ENCODE measurements at regions not wholly inside any gene's neighbourhood (a gene's known extent, or its start where the extent isn't known, plus 50 kb on each side); places are given as distances from the start of the nearest gene placed in this dataset.

DNA sequence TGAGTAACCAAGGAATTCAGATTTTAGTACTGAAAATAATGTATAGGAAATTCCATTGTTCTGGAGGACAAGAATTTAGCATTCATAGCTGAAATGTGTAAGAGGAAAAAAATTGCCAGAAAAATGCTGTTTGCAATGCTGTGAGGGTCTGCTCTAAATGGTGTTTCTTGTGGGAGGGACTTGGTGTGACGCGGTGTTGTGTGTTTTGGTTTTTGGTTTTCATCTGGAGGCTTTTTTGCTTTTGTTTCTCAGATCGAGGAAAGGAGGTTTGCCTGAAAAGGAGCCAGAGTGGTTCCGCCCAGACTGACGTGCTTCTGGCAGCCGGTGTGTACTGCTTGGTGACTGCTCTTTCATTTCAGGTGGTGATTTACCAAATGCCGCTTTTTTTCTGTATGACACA is 211.8 kb upstream of the HMGA2 start:
- TF ChIP-seq EP300 (IDR thresholded peaks at IDR 0.05) (no peak), POLR2A (IDR thresholded peaks at IDR 0.05) (no peak)
- TF ChIP-seq, protein P1, sequence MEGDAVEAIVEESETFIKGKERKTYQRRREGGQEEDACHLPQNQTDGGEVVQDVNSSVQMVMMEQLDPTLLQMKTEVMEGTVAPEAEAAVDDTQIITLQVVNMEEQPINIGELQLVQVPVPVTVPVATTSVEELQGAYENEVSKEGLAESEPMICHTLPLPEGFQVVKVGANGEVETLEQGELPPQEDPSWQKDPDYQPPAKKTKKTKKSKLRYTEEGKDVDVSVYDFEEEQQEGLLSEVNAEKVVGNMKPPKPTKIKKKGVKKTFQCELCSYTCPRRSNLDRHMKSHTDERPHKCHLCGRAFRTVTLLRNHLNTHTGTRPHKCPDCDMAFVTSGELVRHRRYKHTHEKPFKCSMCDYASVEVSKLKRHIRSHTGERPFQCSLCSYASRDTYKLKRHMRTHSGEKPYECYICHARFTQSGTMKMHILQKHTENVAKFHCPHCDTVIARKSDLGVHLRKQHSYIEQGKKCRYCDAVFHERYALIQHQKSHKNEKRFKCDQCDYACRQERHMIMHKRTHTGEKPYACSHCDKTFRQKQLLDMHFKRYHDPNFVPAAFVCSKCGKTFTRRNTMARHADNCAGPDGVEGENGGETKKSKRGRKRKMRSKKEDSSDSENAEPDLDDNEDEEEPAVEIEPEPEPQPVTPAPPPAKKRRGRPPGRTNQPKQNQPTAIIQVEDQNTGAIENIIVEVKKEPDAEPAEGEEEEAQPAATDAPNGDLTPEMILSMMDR (IDR thresholded peaks at IDR 0.05): no peak
- intact Hi-C loops (cut with DNase I): no loop called here

DNA sequence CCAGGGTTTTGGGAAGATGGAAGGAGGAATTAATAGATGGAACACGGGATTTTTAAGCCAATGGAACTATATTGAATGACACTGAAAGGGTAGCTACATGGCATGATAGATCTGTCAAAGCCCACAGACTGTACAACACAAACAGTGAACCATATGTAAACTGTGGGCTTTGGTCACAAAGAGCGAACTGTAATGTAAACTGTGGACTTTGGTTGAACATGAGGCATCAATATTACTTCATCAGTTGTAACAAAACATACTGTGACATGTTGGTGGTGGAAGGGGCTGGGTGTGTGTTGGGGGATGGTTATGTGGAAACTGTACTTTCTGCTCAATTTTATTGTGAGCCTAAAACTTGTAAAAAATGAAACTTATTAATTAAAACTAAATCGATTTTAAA is 210.6 kb upstream of the HMGA2 start:
- H3K4me1 ChIP-seq (ENCODE audit: insufficient read depth): no peaks in the 10 kb centered on the region
- H3K4me3 ChIP-seq: no peak overlapping the region
- no peaks in the 10 kb centered on the region for H3K36me3 ChIP-seq
- intact Hi-C loops (cut with DNase I): no loop called here
- no peak for DNase-seq
- no peaks in the 10 kb centered on the region for H3K27me3 ChIP-seq
- 86 to 91% (median 90%) methylated on average over 3 of the region's 3 CpGs for WGBS, 3 donors
- no peaks in the 10 kb centered on the region for H3K9me3 ChIP-seq
- no peak overlapping the region for H3K27ac ChIP-seq
- TF ChIP-seq EP300 (IDR thresholded peaks at IDR 0.05): no peak
- no peak for TF ChIP-seq POLR2A (IDR thresholded peaks at IDR 0.05)
- TF ChIP-seq, protein P1 (IDR thresholded peaks at IDR 0.05): no peak

More for the DNA sequence above, 211.8 kb upstream of the HMGA2 start:
- Histone ChIP-seq H3K27ac (no peak overlapping the region), H3K4me3 (no peak overlapping the region), H3K9me3 (no peaks in the 10 kb centered on the region), H3K27me3 (no peaks in the 10 kb centered on the region), H3K4me1 (ENCODE audit: insufficient read depth) (no peaks in the 10 kb centered on the region), H3K36me3 (no peaks in the 10 kb centered on the region)
- no peak for DNase-seq
- 42 to 60% (median 44%) methylated on average over 7 of the region's 7 CpGs for WGBS, 3 donors

DNA sequence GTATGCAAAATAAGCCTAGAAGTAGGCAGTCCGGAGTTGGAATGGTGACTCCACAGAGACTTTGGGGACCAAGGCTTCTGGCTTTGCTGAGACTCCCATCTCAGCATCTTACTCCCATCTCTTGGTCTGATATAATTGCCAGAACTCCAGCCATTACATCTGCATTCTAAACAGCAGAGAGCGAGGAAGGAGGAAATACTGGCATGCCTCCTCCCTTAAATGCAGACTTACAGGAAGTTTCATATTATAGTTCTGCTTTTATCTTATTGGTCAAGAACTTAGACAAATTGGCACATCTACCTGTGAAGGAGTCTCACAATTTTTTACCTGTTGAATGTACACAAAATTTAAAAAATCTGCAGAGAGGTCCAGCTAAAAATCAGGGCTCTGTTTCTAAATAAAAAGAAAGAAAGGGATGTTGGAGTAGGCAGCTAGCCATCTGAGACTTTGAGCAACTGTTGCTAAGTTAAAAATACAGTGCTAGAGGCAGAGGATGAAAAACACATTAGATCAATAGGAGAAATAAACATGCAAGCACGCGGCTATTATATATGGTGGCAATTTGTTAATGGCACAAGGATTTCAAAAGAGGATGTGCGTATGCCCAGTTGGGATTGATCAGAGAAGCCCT is 209.9 kb upstream of the HMGA2 start:
- intact Hi-C loops (cut with DNase I): no loop called here

DNA sequence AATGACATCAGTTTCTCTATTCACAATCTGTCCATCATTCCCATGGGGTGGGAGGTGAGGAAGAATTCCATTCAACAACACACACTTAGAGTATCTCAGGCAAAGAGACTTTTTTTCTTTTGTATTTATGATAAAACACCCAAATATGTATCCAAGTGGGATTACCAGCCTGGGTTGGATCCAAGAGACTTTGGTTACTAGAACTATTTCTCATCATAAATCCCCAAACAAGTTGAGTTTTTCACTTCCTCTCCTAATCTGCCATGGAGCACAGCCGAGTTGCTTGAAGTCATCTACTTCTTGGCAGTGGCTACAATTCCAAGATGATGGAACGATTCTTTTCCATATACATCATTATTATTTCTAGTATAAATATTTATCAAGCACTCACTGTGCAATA is 209.2 kb upstream of the HMGA2 start:
- 17 to 28% (median 20%) methylated on average over 2 of the region's 2 CpGs for WGBS, 3 donors
- Histone ChIP-seq H3K27ac (no peak overlapping the region), H3K4me3 (no peak overlapping the region), H3K27me3 (no peaks in the 10 kb centered on the region), H3K36me3 (no peaks in the 10 kb centered on the region), H3K4me1 (ENCODE audit: insufficient read depth) (no peaks in the 10 kb centered on the region), H3K9me3 (no peaks in the 10 kb centered on the region)
- intact Hi-C loops (cut with DNase I): no loop called here
- TF ChIP-seq EP300 (IDR thresholded peaks at IDR 0.05): no peak
- TF ChIP-seq POLR2A (IDR thresholded peaks at IDR 0.05): no peak
- TF ChIP-seq, protein P1 (IDR thresholded peaks at IDR 0.05): no peak
- no peak for DNase-seq

More for the DNA sequence above, 209.9 kb upstream of the HMGA2 start:
- H3K27ac ChIP-seq: no peak overlapping the region
- no peaks in the 10 kb centered on the region for H3K4me1 ChIP-seq (ENCODE audit: insufficient read depth)
- H3K4me3 ChIP-seq: no peak overlapping the region
- 91 to 93% (median 93%) methylated on average over 5 of the region's 5 CpGs for WGBS, 3 donors
- no peaks in the 10 kb centered on the region for H3K36me3 ChIP-seq
- no peak for DNase-seq
- H3K27me3 ChIP-seq: no peaks in the 10 kb centered on the region
- no peaks in the 10 kb centered on the region for H3K9me3 ChIP-seq
- TF ChIP-seq POLR2A (IDR thresholded peaks at IDR 0.05) (no peak), EP300 (IDR thresholded peaks at IDR 0.05) (no peak)
- TF ChIP-seq, protein P1 (IDR thresholded peaks at IDR 0.05): no peak
